ENCODE measurements at regions not wholly inside any gene's neighbourhood (a gene's known extent, or its start where the extent isn't known, plus 50 kb on each side); places are given as distances from the start of the nearest gene placed in this dataset.

GRCh38 chr13:71237332-71237731, 629.7 kb downstream of the DACH1 start:
- H3K36me3 ChIP-seq = no peaks in the 10 kb centered on the region
- no peaks in the 10 kb centered on the region for H3K9me3 ChIP-seq
- intact Hi-C loops (cut with DNase I) = no loop called here
- TF ChIP-seq CTCF (IDR thresholded peaks at IDR 0.05) = no peak
- DNase-seq (ENCODE audit: low spot score in 2 of 2) = no peak
- H3K27ac ChIP-seq = no peak overlapping the region
- no peaks in the 10 kb centered on the region for H3K27me3 ChIP-seq
- no peak overlapping the region for H3K4me3 ChIP-seq
- no peaks in the 10 kb centered on the region for H3K4me1 ChIP-seq

- no peaks in the 10 kb centered on the region for H3K4me1 ChIP-seq
- H3K9me3 ChIP-seq = no peaks in the 10 kb centered on the region
- no peaks in the 10 kb centered on the region for H3K27me3 ChIP-seq
- no peak overlapping the region for H3K27ac ChIP-seq
- no peak overlapping the region for H3K4me3 ChIP-seq
- TF ChIP-seq CTCF (IDR thresholded peaks at IDR 0.05) = no peak
- no peak for DNase-seq (ENCODE audit: low spot score in 2 of 2)
- intact Hi-C loops (cut with DNase I) = no loop called here
- H3K36me3 ChIP-seq = no peaks in the 10 kb centered on the region
These were observed 647.1 kb downstream of the DACH1 start for GRCh38 chr13:71219698-71220415.

- H3K27ac ChIP-seq = no peak overlapping the region
- TF ChIP-seq CTCF (IDR thresholded peaks at IDR 0.05) = peak in 1 of 3 experiments; percentile 5
- H3K27me3 ChIP-seq = no peaks in the 10 kb centered on the region
- intact Hi-C loops (cut with DNase I) = no loop called here
- no peaks in the 10 kb centered on the region for H3K4me1 ChIP-seq
- H3K4me3 ChIP-seq = no peak overlapping the region
- no peaks in the 10 kb centered on the region for H3K36me3 ChIP-seq
- H3K9me3 ChIP-seq = no peaks in the 10 kb centered on the region
- no peak for DNase-seq (ENCODE audit: low spot score in 2 of 2)
These were observed 648.0 kb downstream of the DACH1 start for GRCh38 chr13:71218960-71219359.

GRCh38 chr13:71217827-71218226, 649.2 kb downstream of the DACH1 start:
- Histone ChIP-seq H3K36me3 (no peaks in the 10 kb centered on the region), H3K4me3 (no peak overlapping the region), H3K4me1 (no peaks in the 10 kb centered on the region), H3K9me3 (no peaks in the 10 kb centered on the region), H3K27ac (no peak overlapping the region), H3K27me3 (no peaks in the 10 kb centered on the region)
- DNase-seq (ENCODE audit: low spot score in 2 of 2) = no peak
- intact Hi-C loops (cut with DNase I) = no loop called here
- TF ChIP-seq CTCF (IDR thresholded peaks at IDR 0.05) = no peak

GRCh38 chr13:71214821-71215220, 652.2 kb downstream of the DACH1 start:
- peaks cover 0 to 4% of the 10 kb centered on the region in 2 donors for H3K4me1 ChIP-seq
- H3K27me3 ChIP-seq = no peaks in the 10 kb centered on the region

More at GRCh38 chr13:71214821-71215220, 652.2 kb downstream of the DACH1 start:
- H3K36me3 ChIP-seq = no peaks in the 10 kb centered on the region
- intact Hi-C loops (cut with DNase I) = no loop called here
- no peak for TF ChIP-seq CTCF (IDR thresholded peaks at IDR 0.05)
- H3K4me3 ChIP-seq = no peak overlapping the region
- no peak for DNase-seq (ENCODE audit: low spot score in 2 of 2)
- H3K27ac ChIP-seq = no peak overlapping the region
- no peaks in the 10 kb centered on the region for H3K9me3 ChIP-seq

Measured in ascending aorta (tissue), 2 donors.